ENCODE measurements at regions not wholly inside any gene's neighbourhood (a gene's known extent, or its start where the extent isn't known, plus 50 kb on each side); places are given as distances from the start of the nearest gene placed in this dataset.

- H4K20me1 ChIP-seq (replicated peaks; ENCODE audit: control insufficient read depth, extremely low read depth, insufficient read depth, low read length) = no peaks in the 10 kb centered on the region
- no peaks in the 10 kb centered on the region for H3K9me1 ChIP-seq (replicated peaks; ENCODE audit: control insufficient read depth, extremely low read depth, insufficient read depth, low read length)
- no peak overlapping the region for H3K4me3 ChIP-seq (replicated peaks in 1 of 3; ENCODE audit: insufficient read depth in 1 of 3, low read depth in 1 of 3, low read length in 3 of 3)
- FAIRE-seq = no peak
- intact Hi-C loops (cut with micrococcal nuclease) = no loop called here
- dilution Hi-C loops (cut with MboI; ENCODE audit: extremely low pct_ligation_motif_present, low sequenced_read_pairs) = no loop called here
- ChIA-PET CTCF (no interaction called here), POLR2A (no interaction called here)
- H3K9me3 ChIP-seq (replicated peaks; ENCODE audit: control insufficient read depth, insufficient read depth, low read length) = no peaks in the 10 kb centered on the region
- BruUV-seq (replicated peaks) = no TSS peak
- DNase-seq (ENCODE audit: low read depth, low spot score) = no peak
- H3K79me2 ChIP-seq (ENCODE audit: control insufficient read depth, insufficient read depth, low read length) = no peaks in the 10 kb centered on the region
- H2AFZ ChIP-seq (ENCODE audit: low read depth, low read length) = no peak overlapping the region
- no peak overlapping the region for H3K9ac ChIP-seq (replicated peaks; ENCODE audit: extremely low read depth, insufficient read depth, low read length)
- no peak overlapping the region for H3K27ac ChIP-seq (ENCODE audit: insufficient read depth, low read depth, low read length)
- no peaks in the 10 kb centered on the region for H3K4me1 ChIP-seq (ENCODE audit: control insufficient read depth, extremely low read depth, insufficient read depth, low read length)
- no peaks in the 10 kb centered on the region for H3K27me3 ChIP-seq (ENCODE audit: control insufficient read depth in 2 of 2, insufficient read depth in 2 of 2, low read length in 2 of 2)
- no peak overlapping the region for H3K4me2 ChIP-seq (ENCODE audit: insufficient read depth, low read length)
- TF ChIP-seq, protein P1, sequence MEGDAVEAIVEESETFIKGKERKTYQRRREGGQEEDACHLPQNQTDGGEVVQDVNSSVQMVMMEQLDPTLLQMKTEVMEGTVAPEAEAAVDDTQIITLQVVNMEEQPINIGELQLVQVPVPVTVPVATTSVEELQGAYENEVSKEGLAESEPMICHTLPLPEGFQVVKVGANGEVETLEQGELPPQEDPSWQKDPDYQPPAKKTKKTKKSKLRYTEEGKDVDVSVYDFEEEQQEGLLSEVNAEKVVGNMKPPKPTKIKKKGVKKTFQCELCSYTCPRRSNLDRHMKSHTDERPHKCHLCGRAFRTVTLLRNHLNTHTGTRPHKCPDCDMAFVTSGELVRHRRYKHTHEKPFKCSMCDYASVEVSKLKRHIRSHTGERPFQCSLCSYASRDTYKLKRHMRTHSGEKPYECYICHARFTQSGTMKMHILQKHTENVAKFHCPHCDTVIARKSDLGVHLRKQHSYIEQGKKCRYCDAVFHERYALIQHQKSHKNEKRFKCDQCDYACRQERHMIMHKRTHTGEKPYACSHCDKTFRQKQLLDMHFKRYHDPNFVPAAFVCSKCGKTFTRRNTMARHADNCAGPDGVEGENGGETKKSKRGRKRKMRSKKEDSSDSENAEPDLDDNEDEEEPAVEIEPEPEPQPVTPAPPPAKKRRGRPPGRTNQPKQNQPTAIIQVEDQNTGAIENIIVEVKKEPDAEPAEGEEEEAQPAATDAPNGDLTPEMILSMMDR (IDR thresholded peaks at IDR 0.05; ENCODE audit: extremely low read depth in 1 of 2, insufficient read depth in 1 of 2, low read depth in 1 of 2, low read length in 2 of 2) = no peak
- TF ChIP-seq JUN (IDR thresholded peaks at IDR 0.05; ENCODE audit: borderline replicate concordance, insufficient read depth, insufficient read length, low read depth) (no peak), FOS (IDR thresholded peaks at IDR 0.05; ENCODE audit: borderline replicate concordance, insufficient read depth, low read length) (no peak), GATA2 (IDR thresholded peaks at IDR 0.05; ENCODE audit: insufficient read depth, insufficient read length, low read depth, low read length) (no peak), EZH2 (IDR thresholded peaks at IDR 0.05; ENCODE audit: borderline replicate concordance, low read depth, low read length, severe bottlenecking) (no peak), POLR2A (IDR thresholded peaks at IDR 0.05; ENCODE audit: low read depth, low read length) (no peak), MYC (IDR thresholded peaks at IDR 0.05; ENCODE audit: low read depth, low read length) (no peak), POLR2AphosphoS5 (IDR thresholded peaks at IDR 0.05; ENCODE audit: insufficient read depth, low read depth, low read length) (no peak)
- TF ChIP-seq, protein P2, sequence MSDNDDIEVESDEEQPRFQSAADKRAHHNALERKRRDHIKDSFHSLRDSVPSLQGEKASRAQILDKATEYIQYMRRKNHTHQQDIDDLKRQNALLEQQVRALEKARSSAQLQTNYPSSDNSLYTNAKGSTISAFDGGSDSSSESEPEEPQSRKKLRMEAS (IDR thresholded peaks at IDR 0.05; ENCODE audit: insufficient read depth, insufficient read length) = no peak
- H3K36me3 ChIP-seq (ENCODE audit: control insufficient read depth in 2 of 2, extremely low read depth in 1 of 2, insufficient read depth in 2 of 2, low read length in 2 of 2) = no peaks in the 10 kb centered on the region
These were observed 59.8 kb upstream of the MANEA start for GRCh38 chr6:95517568-95517967.

Measured in endothelial cell of umbilical vein (primary cell).